Suprapubic skin (tissue), 3 donors: ENCODE measurements at regions not wholly inside any gene's neighbourhood (a gene's known extent, or its start where the extent isn't known, plus 50 kb on each side); places are given as distances from the start of the nearest gene placed in this dataset.

Experiments
- CTCF ChIP-seq, 2 donors: fragments of 200-600 bp in 1 of 2; fragments of 450-650 bp in 1 of 2; sonication (generic) in 1 of 2; IDR thresholded peaks; one replicate each; pipeline ENCODE4 v1.5.1; 2016 to 2019; ENCODE audit warnings: antibody characterized with exemption in 2 of 2, mild to moderate bottlenecking in 1 of 2, moderate library complexity in 1 of 2
- EP300 ChIP-seq: sonication (generic); formaldehyde crosslinking; IDR thresholded peaks from one replicate; pipeline ENCODE4 v1.6.1; 2017; ENCODE audit warnings: antibody characterized with exemption

GRCh38 chr2:41775366-41776025 is 272.3 kb upstream of the PKDCC start:
- TF ChIP-seq CTCF (IDR thresholded peaks at IDR 0.05): no peak
- no peak for TF ChIP-seq EP300
